Activated naive CD8-positive, alpha-beta T cell treated with anti-CD3 and anti-CD28 coated beads, Interleukin-2, amount 10 ng/mL, durations not matched to agents 7 days and 5 days (primary cell): ENCODE measurements at regions not wholly inside any gene's neighbourhood (a gene's known extent, or its start where the extent isn't known, plus 50 kb on each side); places are given as distances from the start of the nearest gene placed in this dataset.
"Not testable (repeated sequence)": the region's sequence is repeated elsewhere in the genome, so short reads cannot be mapped to it uniquely, and the experiment has no call there.

Source experiments
- ATAC-seq: fragments of 150-1000 bp; cut with Tn5 transposase; one replicate; pipeline ENCODE4 v1.10.0; 2021; ENCODE audit warnings: low read depth, moderate library complexity
- POLR2A ChIA-PET: fragments of 350-600 bp; sonication (Branson Sonifier 250); formaldehyde crosslinking; loops from one replicate; lab custom pipeline; 2021; ENCODE audit warnings: antibody characterized with exemption; lab: Charles Lee
- DNase-seq: peaks from one replicate; pipeline ENCODE4 v3.0.0; 2021
- H3K27ac Mint-ChIP-seq: one replicate; pipeline ENCODE4 v1.8.0; 2022; ENCODE audit warnings: mild to moderate bottlenecking, mixed read lengths
- H3K27me3 Mint-ChIP-seq: one replicate; pipeline ENCODE4 v1.8.0; 2022; ENCODE audit warnings: mild to moderate bottlenecking, moderate library complexity, mixed read lengths
- H3K36me3 Mint-ChIP-seq: one replicate; pipeline ENCODE4 v1.8.0; 2021; ENCODE audit warnings: mild to moderate bottlenecking, mixed read lengths
- H3K4me1 Mint-ChIP-seq: one replicate; pipeline ENCODE4 v1.8.0; 2021; ENCODE audit warnings: mixed read lengths
- H3K4me3 Mint-ChIP-seq: one replicate; pipeline ENCODE4 v1.8.0; 2022; ENCODE audit warnings: mild to moderate bottlenecking, moderate library complexity, mixed read lengths
- H3K9me3 Mint-ChIP-seq: one replicate; pipeline ENCODE4 v1.8.0; 2021; ENCODE audit warnings: mixed read lengths

GRCh38 chr6:167554854-167555253, 230.0 kb downstream of the TTLL2 start:
- Mint-ChIP-seq H3K4me1 (no peaks in the 10 kb centered on the region), H3K36me3 (no peaks in the 10 kb centered on the region), H3K27ac (no peak overlapping the region), H3K4me3 (no peak overlapping the region), H3K27me3 (peaks cover 2% of the 10 kb centered on the region), H3K9me3 (peaks cover 2% of the 10 kb centered on the region)
- POLR2A ChIA-PET = no interaction called here
- DNase-seq = no peak
- no peak for ATAC-seq

DNA sequence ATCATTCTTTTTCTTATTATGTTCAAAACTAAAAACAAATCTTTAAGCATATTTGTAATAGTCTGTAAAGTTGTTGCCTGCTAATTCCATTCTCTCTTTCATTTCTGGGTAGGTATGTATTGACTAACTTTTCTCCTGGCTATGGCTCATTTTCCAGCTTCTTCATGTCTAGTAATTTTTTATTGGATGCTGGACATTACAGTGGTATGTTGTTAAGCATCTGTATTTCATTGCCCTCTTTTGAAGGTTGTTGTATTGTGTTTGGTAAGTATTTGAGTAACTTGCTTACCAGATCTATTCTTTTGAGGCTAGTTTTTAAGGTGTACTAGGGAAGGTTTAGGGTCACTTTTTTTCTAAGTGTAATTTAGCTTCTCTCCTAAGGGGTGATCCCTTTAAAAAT, 230.9 kb downstream of the TTLL2 start:
- DNase-seq (no peak), ATAC-seq (no peak)
- Mint-ChIP-seq H3K27ac (no peak overlapping the region), H3K36me3 (no peaks in the 10 kb centered on the region), H3K27me3 (peaks cover 2% of the 10 kb centered on the region), H3K4me1 (no peaks in the 10 kb centered on the region), H3K4me3 (no peak overlapping the region), H3K9me3 (peaks cover 2% of the 10 kb centered on the region)
- POLR2A ChIA-PET = no interaction called here

GRCh38 chr6:167557675-167558074, 232.8 kb downstream of the TTLL2 start:
- H3K9me3 Mint-ChIP-seq = peaks cover 2% of the 10 kb centered on the region
- POLR2A ChIA-PET = no interaction called here
- no peaks in the 10 kb centered on the region for H3K36me3 Mint-ChIP-seq

DNA sequence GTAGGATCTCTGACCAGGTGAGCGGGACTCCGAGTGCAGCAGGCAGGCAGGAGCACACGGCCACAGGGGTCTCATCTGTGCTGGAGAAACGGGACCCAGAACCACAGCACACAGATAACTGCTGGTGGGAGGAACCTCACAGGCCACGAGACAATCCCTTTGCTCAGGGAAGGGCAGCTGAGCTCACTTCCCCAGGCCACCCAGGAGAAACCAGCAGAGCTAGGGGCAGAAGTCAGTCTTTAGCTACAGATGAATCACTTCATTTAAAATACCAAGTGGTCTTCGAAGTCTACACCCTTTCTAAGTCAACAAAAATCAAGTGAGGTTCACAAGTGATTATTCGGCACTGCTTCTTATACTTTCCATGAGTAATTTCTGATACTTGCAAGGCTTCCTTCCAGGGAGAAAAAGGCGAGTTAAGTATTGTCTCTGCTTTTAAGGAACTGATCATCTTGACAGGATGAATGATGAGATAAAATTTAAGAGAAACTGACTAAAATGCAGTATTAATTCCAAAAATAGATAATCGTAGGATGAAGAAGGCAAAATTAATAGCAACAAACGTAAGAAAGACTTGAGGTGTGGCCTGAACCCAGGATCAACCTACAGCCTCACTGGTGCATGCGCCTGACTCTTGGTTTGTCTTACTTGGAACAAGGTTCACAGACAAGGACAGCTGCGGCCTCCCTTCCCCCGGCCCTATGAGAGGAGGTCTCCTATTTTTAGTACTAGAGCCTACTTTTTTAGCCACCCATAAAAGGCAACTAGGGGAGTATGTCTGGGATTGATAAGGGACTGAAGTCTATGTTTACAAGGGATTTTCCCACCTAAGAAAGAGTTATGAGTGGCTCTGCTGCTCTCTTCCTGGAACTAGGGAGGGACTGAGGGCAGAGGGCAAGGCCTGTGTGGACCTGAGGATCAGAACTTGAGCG, 233.6 kb downstream of the TTLL2 start:
- Mint-ChIP-seq H3K27ac (no peak overlapping the region), H3K36me3 (no peaks in the 10 kb centered on the region), H3K27me3 (peaks cover 2% of the 10 kb centered on the region), H3K9me3 (peaks cover 2% of the 10 kb centered on the region), H3K4me3 (no peak overlapping the region), H3K4me1 (no peaks in the 10 kb centered on the region)
- ATAC-seq = no peak
- POLR2A ChIA-PET = no interaction called here
- DNase-seq = no peak

More at GRCh38 chr6:167557675-167558074, 232.8 kb downstream of the TTLL2 start:
- H3K4me1 Mint-ChIP-seq = no peaks in the 10 kb centered on the region
- H3K27me3 Mint-ChIP-seq = peaks cover 2% of the 10 kb centered on the region
- H3K27ac Mint-ChIP-seq = no peak overlapping the region
- ATAC-seq = no peak
- no peak overlapping the region for H3K4me3 Mint-ChIP-seq
- no peak for DNase-seq

GRCh38 chr6:167559675-167560479, 235.0 kb downstream of the TTLL2 start:
- no peak for ATAC-seq
- H3K4me1 Mint-ChIP-seq = no peaks in the 10 kb centered on the region

GRCh38 chr6:167560673-167561569, 236.0 kb downstream of the TTLL2 start:
- POLR2A ChIA-PET = no interaction called here
- H3K9me3 Mint-ChIP-seq = peaks cover 2% of the 10 kb centered on the region
- DNase-seq (no peak), ATAC-seq (no peak)
- H3K36me3 Mint-ChIP-seq = no peaks in the 10 kb centered on the region
- no peaks in the 10 kb centered on the region for H3K4me1 Mint-ChIP-seq
- H3K4me3 Mint-ChIP-seq = no peak overlapping the region
- H3K27me3 Mint-ChIP-seq = peaks cover 2% of the 10 kb centered on the region
- H3K27ac Mint-ChIP-seq = no peak overlapping the region

More at GRCh38 chr6:167559675-167560479, 235.0 kb downstream of the TTLL2 start:
- Mint-ChIP-seq H3K9me3 (peaks cover 2% of the 10 kb centered on the region), H3K4me3 (no peak overlapping the region), H3K27ac (no peak overlapping the region), H3K27me3 (peaks cover 2% of the 10 kb centered on the region), H3K36me3 (no peaks in the 10 kb centered on the region)
- DNase-seq = no peak
- POLR2A ChIA-PET = no interaction called here

DNA sequence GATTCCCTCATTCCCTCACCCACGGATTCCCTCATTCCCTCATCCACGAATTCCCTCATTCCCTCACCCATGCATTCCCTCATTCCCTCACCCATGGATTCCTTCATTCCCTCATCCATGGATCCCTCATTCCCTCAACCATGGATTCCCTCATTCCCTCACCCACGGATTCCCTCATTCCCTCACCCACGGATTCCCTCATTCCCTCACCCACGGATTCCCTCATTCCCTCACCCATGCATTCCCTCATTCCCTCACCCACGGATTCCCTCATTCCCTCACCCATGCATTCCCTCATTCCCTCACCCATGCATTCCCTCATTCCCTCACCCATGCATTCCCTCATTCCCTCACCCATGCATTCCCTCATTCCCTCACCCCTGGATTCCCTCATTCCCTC, 238.0 kb downstream of the TTLL2 start:
- H3K9me3 Mint-ChIP-seq, H3K4me1 Mint-ChIP-seq: not testable (repeated sequence)

GRCh38 chr6:167564416-167565250, 239.7 kb downstream of the TTLL2 start:
- ATAC-seq (no peak), DNase-seq (no peak)
- H3K4me1 Mint-ChIP-seq = no peaks in the 10 kb centered on the region
- peaks cover 2% of the 10 kb centered on the region for H3K9me3 Mint-ChIP-seq
- H3K4me3 Mint-ChIP-seq = no peak overlapping the region
- no peaks in the 10 kb centered on the region for H3K36me3 Mint-ChIP-seq
- H3K27ac Mint-ChIP-seq = no peak overlapping the region
- no peaks in the 10 kb centered on the region for H3K27me3 Mint-ChIP-seq
- POLR2A ChIA-PET = no interaction called here

More for the DNA sequence above, 238.0 kb downstream of the TTLL2 start:
- POLR2A ChIA-PET, H3K27ac Mint-ChIP-seq, H3K27me3 Mint-ChIP-seq, DNase-seq, ATAC-seq, H3K4me3 Mint-ChIP-seq, H3K36me3 Mint-ChIP-seq: not testable (repeated sequence)

GRCh38 chr6:167565388-167565787, 240.5 kb downstream of the TTLL2 start:
- H3K27ac Mint-ChIP-seq = no peak overlapping the region

DNA sequence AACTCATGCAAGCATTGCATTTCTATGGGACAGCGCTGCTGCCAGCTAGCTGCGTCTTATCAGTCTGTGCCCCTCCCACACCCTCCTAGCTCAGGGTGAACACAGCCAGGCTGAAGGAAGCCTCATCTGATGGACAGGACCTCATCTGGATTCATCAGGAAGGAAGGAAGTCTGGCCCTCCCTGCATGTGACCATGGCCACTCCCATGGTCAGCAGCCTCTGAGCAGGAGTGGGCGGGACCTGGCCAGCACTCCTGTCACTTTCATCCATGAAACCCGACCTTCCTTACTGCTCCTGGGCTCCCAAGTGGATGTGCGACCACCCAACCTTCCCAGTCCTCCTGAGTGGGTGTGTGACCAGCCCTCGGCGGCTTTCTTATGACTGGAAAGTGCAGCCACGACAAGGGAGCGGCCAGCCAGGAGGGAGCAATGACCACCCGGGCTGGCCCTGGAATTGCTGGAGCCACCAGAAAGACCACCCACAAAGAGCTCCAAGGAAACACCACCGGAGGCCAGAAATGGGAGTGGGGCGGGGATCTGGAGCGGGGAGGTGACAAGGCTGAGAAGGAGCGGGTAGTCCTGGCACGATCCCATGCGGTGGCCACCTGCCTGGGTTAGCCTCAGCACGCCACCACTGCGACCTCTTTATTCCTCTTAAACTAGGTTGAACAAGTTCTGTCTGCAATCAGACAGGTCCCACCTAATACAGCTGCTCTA, 241.2 kb downstream of the TTLL2 start:
- DNase-seq = no peak
- Mint-ChIP-seq H3K9me3 (peaks cover 2% of the 10 kb centered on the region), H3K4me1 (no peaks in the 10 kb centered on the region), H3K27ac (no peak overlapping the region), H3K27me3 (no peaks in the 10 kb centered on the region), H3K36me3 (no peaks in the 10 kb centered on the region), H3K4me3 (no peak overlapping the region)
- POLR2A ChIA-PET = no interaction called here
- no peak for ATAC-seq

More at GRCh38 chr6:167565388-167565787, 240.5 kb downstream of the TTLL2 start:
- ATAC-seq (no peak), DNase-seq (no peak)
- H3K27me3 Mint-ChIP-seq = no peaks in the 10 kb centered on the region
- POLR2A ChIA-PET = no interaction called here
- no peak overlapping the region for H3K4me3 Mint-ChIP-seq
- no peaks in the 10 kb centered on the region for H3K36me3 Mint-ChIP-seq
- H3K9me3 Mint-ChIP-seq = peaks cover 2% of the 10 kb centered on the region
- no peaks in the 10 kb centered on the region for H3K4me1 Mint-ChIP-seq

DNA sequence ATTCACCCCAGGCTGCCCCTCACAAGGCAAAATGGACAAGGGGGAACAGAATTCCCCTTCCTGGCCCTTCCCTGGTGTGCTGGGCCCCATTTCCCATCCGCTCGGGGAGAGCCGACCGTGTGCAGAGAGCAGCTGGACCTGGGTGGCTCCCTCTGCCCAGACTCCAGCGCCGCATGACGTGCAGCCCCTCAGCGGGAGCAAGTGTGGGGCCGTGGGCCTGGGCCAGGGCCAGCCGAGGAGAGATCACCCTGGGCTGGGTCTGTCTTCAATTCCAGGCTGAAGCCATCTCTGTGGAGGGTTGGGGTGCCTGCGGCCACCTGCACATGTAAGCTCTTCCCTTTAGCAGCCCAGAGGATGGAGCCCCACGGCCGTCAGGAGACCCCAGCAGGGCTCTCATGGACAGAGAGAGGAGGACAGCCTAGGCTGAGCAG, 241.8 kb downstream of the TTLL2 start:
- no peaks in the 10 kb centered on the region for H3K4me1 Mint-ChIP-seq
- H3K4me3 Mint-ChIP-seq = no peak overlapping the region
- no peaks in the 10 kb centered on the region for H3K27me3 Mint-ChIP-seq
- H3K27ac Mint-ChIP-seq = no peak overlapping the region
- ATAC-seq = no peak
- no peaks in the 10 kb centered on the region for H3K36me3 Mint-ChIP-seq
- POLR2A ChIA-PET = no interaction called here
- DNase-seq = no peak
- peaks cover 2% of the 10 kb centered on the region for H3K9me3 Mint-ChIP-seq
